ENCODE measurements at regions not wholly inside any gene's neighbourhood (a gene's known extent, or its start where the extent isn't known, plus 50 kb on each side); places are given as distances from the start of the nearest gene placed in this dataset.
A peak's percentile ranks its signal among the peaks of the same experiment; 100 is the strongest.

- DNase-seq (ENCODE audit: low read depth): no peak
- TF ChIP-seq, protein P1, sequence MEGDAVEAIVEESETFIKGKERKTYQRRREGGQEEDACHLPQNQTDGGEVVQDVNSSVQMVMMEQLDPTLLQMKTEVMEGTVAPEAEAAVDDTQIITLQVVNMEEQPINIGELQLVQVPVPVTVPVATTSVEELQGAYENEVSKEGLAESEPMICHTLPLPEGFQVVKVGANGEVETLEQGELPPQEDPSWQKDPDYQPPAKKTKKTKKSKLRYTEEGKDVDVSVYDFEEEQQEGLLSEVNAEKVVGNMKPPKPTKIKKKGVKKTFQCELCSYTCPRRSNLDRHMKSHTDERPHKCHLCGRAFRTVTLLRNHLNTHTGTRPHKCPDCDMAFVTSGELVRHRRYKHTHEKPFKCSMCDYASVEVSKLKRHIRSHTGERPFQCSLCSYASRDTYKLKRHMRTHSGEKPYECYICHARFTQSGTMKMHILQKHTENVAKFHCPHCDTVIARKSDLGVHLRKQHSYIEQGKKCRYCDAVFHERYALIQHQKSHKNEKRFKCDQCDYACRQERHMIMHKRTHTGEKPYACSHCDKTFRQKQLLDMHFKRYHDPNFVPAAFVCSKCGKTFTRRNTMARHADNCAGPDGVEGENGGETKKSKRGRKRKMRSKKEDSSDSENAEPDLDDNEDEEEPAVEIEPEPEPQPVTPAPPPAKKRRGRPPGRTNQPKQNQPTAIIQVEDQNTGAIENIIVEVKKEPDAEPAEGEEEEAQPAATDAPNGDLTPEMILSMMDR (IDR thresholded peaks at IDR 0.05; ENCODE audit: insufficient read depth, low read depth, low read length, missing control alignments): no peak
Observed at GRCh38 chr14:95796788-95797187, 79.8 kb upstream of the TUNAR start.

GRCh38 chr14:95787941-95788340 is 74.0 kb upstream of the TCL1A start:
- H3K4me3 ChIP-seq (ENCODE audit: low read length): no peak overlapping the region
- TF ChIP-seq, protein P1 (IDR thresholded peaks at IDR 0.05; ENCODE audit: insufficient read depth, low read depth, low read length, missing control alignments): no peak
- DNase-seq (ENCODE audit: low read depth): no peak

More at GRCh38 chr14:95796788-95797187, 79.8 kb upstream of the TUNAR start:
- H3K4me3 ChIP-seq (ENCODE audit: low read length): no peak overlapping the region

- TF ChIP-seq, protein P1 (IDR thresholded peaks at IDR 0.05; ENCODE audit: insufficient read depth, low read depth, low read length, missing control alignments): no peak
- H3K4me3 ChIP-seq (ENCODE audit: low read length): no peak overlapping the region
- no peak for DNase-seq (ENCODE audit: low read depth)
Observed at GRCh38 chr14:95786566-95786965, 72.6 kb upstream of the TCL1A start.

- H3K4me3 ChIP-seq (ENCODE audit: low read length): no peak overlapping the region
- TF ChIP-seq, protein P1 (IDR thresholded peaks at IDR 0.05; ENCODE audit: insufficient read depth, low read depth, low read length, missing control alignments): no peak
- peak; percentile 25 for DNase-seq (ENCODE audit: low read depth)
Observed at GRCh38 chr14:95784137-95784536, 70.2 kb upstream of the TCL1A start.

DNA sequence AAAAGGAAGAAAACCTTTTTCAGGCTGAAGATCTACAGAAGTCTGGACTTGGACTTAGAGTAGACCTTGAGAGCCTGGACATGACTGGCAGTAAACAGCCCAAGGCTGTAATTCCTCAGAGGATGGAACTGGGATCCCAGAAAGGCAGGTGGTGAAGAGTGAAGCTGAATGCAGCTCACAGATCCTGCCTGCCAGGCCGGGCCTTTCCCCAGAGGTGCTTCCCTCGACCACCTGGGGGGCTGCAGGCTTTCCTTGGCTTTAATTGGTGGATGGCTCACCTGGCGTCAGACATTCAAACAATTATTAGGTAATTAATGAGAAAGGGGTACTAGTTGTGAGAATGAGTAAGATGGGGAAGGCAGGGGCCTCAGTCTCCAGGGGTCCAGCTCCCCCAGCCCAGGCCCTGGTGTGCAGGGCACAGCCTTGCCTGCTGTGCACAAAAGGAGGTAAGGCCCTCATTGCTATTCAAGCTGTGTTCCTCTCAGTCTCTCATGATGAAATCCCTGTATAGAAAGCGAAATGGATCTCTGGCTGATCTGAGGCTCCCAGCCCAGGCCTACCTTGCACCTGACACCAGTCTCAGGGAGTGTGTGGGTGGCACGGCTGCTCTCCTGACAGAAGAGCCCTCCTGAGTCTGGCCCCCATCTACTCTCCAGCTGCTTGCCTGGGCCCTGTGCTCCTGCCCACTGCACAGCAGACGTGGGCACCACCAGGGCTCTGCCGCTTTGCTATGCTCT is 63.0 kb upstream of the TCL1A start:
- no peak overlapping the region for H3K4me3 ChIP-seq (ENCODE audit: low read length)

DNA sequence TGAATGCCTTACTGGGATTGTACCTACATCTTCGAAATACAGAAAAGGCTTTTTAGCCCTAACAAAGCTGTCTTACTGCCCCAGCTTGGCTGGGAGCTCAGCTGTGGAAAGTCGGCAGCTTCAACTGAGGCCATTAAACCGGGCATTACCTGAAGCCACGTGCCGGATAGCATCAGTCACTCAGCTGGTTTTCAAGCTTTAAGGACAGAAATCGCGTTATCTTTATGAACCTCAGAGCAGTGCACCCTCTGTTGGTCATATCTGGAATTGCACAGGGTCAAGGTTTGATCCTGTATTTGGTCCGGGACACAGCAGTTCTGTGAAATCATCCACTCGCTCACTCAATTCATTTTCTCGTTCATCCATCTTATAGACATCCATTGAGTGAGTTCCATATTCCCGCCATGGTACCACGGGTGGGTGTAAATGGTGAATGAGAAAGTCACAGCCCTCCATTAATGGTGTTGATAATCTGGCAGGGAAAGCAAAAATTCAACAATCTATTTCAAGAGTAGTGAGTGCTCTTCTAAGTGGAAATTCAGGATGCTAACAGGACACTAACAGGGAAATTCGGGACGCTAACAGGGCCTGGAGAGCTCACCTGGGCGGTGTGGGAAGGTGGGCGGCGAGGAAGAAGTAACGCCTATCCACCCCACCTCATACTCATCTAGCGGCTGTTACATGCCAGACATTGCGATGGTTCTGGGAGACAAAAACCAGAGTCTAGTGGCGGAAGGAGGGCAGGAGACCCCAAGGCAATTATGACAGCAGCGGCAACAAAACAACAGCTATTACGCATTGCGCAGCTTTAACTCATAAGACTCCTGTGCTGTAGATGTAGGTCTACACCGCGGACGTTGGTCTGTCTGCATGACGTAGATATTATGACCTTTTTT is 60.6 kb upstream of the TCL1A start:
- H3K4me3 ChIP-seq (ENCODE audit: low read length): no peak overlapping the region
- peak; percentile 23 for DNase-seq (ENCODE audit: low read depth)
- TF ChIP-seq, protein P1 (IDR thresholded peaks at IDR 0.05; ENCODE audit: insufficient read depth, low read depth, low read length, missing control alignments): peak; percentile 47

More for the DNA sequence above, 63.0 kb upstream of the TCL1A start:
- no peak for DNase-seq (ENCODE audit: low read depth)
- TF ChIP-seq, protein P1 (IDR thresholded peaks at IDR 0.05; ENCODE audit: insufficient read depth, low read depth, low read length, missing control alignments): no peak
